HepG2 (cell line): ENCODE measurements at regions not wholly inside any gene's neighbourhood (a gene's known extent, or its start where the extent isn't known, plus 50 kb on each side); places are given as distances from the start of the nearest gene placed in this dataset.

ENCODE experiments used
- BCL6 ChIP-seq: IDR thresholded peaks from 2 replicates; pipeline ENCODE4 v1.6.1; 2016; ENCODE audit warnings: missing genetic modification reagents, missing compliant biosample characterization
- CREB1 ChIP-seq, 2 experiments: fragments of 450-650 bp in 1 of 2; IDR thresholded peaks; 2 replicates each; pipeline ENCODE4 v1.6.1; 2016 to 2017; ENCODE audit warnings: control low read depth in 1 of 2, mild to moderate bottlenecking in 1 of 2, missing compliant biosample characterization in 1 of 2, missing genetic modification characterization in 1 of 2
- DPF2 ChIP-seq: sonication (generic); formaldehyde crosslinking; IDR thresholded peaks from 2 replicates; pipeline ENCODE4 v1.4.0; 2020; ENCODE audit warnings: mild to moderate bottlenecking, low read depth, missing genetic modification reagents, borderline replicate concordance
- FOXA3 ChIP-seq: IDR thresholded peaks from 2 replicates; pipeline ENCODE4 v1.6.1; 2016; ENCODE audit warnings: missing genetic modification reagents, missing compliant biosample characterization
- GTF2F1 ChIP-seq: fragments of 150-350 bp; IDR thresholded peaks from 2 replicates; pipeline ENCODE4 v1.6.1; 2014; ENCODE audit warnings: low read length
- MAFF ChIP-seq: IDR thresholded peaks from 2 replicates; pipeline ENCODE4 v1.6.1; 2011; ENCODE audit warnings: low read depth, low read length, improper control_type of control experiment
- NKX3-1 ChIP-seq: sonication (generic); formaldehyde crosslinking; IDR thresholded peaks from 2 replicates; pipeline ENCODE4 v1.5.0; 2020; ENCODE audit warnings: missing genetic modification reagents
- NR2F2 ChIP-seq: IDR thresholded peaks from 2 replicates; pipeline ENCODE4 v1.6.1; 2012; ENCODE audit warnings: low read depth, inconsistent platforms, borderline replicate concordance
- RAD51 ChIP-seq: fragments of 450-650 bp; IDR thresholded peaks from 2 replicates; pipeline ENCODE4 v1.6.1; 2016; ENCODE audit warnings: borderline replicate concordance
- TF ChIP-seq, protein P1 (sequence below): sonication (generic); formaldehyde crosslinking; IDR thresholded peaks from 2 replicates; pipeline ENCODE4 v1.8.1; 2022; ENCODE audit warnings: low read depth, mild to moderate bottlenecking, missing genetic modification reagents
- TF ChIP-seq, protein P2 (sequence below): sonication (generic); formaldehyde crosslinking; IDR thresholded peaks from 2 replicates; pipeline ENCODE4 v1.5.0; 2020; ENCODE audit warnings: mild to moderate bottlenecking, missing genetic modification reagents, moderate library complexity

DNA sequence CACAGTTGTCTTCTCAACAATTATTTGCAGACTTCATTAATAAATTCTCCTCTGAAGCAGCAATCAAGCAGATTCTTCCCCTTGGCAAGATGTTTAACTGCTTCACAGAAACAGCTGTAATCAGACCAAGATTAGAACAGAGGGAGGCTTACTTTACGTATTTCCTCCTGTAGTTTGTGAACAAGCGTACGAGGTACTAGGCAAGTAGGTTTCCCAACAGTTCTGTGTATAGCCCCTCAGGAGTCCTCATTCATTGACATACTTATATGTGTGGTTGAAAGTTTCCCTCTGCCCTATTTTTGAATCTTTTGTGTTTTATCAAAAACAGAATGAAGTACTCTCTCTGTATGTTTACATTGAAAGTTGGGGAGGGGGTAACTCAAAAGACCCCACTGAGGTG is 128.0 kb downstream of the SPATA31D1 start:
- TF ChIP-seq BCL6 (CRISPR knock-in tag) = no peak
- TF ChIP-seq, protein P1, sequence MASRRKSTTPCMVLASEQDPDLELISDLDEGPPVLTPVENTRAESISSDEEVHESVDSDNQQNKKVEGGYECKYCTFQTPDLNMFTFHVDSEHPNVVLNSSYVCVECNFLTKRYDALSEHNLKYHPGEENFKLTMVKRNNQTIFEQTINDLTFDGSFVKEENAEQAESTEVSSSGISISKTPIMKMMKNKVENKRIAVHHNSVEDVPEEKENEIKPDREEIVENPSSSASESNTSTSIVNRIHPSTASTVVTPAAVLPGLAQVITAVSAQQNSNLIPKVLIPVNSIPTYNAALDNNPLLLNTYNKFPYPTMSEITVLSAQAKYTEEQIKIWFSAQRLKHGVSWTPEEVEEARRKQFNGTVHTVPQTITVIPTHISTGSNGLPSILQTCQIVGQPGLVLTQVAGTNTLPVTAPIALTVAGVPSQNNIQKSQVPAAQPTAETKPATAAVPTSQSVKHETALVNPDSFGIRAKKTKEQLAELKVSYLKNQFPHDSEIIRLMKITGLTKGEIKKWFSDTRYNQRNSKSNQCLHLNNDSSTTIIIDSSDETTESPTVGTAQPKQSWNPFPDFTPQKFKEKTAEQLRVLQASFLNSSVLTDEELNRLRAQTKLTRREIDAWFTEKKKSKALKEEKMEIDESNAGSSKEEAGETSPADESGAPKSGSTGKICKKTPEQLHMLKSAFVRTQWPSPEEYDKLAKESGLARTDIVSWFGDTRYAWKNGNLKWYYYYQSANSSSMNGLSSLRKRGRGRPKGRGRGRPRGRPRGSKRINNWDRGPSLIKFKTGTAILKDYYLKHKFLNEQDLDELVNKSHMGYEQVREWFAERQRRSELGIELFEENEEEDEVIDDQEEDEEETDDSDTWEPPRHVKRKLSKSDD (CRISPR knock-in tag) = no peak
- TF ChIP-seq NKX3-1 (CRISPR knock-in tag) = no peak
- no peak for TF ChIP-seq CREB1 (IDR thresholded peaks at IDR 0.05)
- TF ChIP-seq CREB1 (CRISPR knock-in tag; IDR thresholded peaks at IDR 0.05) = no peak
- TF ChIP-seq NR2F2 = no peak
- no peak for TF ChIP-seq FOXA3
- no peak for TF ChIP-seq GTF2F1
- TF ChIP-seq MAFF = no peak
- TF ChIP-seq, protein P2, sequence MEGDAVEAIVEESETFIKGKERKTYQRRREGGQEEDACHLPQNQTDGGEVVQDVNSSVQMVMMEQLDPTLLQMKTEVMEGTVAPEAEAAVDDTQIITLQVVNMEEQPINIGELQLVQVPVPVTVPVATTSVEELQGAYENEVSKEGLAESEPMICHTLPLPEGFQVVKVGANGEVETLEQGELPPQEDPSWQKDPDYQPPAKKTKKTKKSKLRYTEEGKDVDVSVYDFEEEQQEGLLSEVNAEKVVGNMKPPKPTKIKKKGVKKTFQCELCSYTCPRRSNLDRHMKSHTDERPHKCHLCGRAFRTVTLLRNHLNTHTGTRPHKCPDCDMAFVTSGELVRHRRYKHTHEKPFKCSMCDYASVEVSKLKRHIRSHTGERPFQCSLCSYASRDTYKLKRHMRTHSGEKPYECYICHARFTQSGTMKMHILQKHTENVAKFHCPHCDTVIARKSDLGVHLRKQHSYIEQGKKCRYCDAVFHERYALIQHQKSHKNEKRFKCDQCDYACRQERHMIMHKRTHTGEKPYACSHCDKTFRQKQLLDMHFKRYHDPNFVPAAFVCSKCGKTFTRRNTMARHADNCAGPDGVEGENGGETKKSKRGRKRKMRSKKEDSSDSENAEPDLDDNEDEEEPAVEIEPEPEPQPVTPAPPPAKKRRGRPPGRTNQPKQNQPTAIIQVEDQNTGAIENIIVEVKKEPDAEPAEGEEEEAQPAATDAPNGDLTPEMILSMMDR (CRISPR knock-in tag) = no peak
- no peak for TF ChIP-seq RAD51
- TF ChIP-seq DPF2 (CRISPR knock-in tag) = no peak
